ENCODE measurements at regions not wholly inside any gene's neighbourhood (a gene's known extent, or its start where the extent isn't known, plus 50 kb on each side); places are given as distances from the start of the nearest gene placed in this dataset.

GRCh38 chr12:73308747-73309146, 1036.6 kb downstream of the TRHDE start:
- no peak for TF ChIP-seq POLR2AphosphoS5 (IDR thresholded peaks at IDR 0.05)
- TF ChIP-seq CTCF (IDR thresholded peaks at IDR 0.05 in 8 of 11, conservative IDR thresholded peaks at IDR 0.05 in 3 of 11), result no peak
- TF ChIP-seq POLR2A (IDR thresholded peaks at IDR 0.05), result no peak

All from spleen (tissue), 7 donors.